Superior temporal gyrus (tissue), 1 donor: ENCODE measurements at regions not wholly inside any gene's neighbourhood (a gene's known extent, or its start where the extent isn't known, plus 50 kb on each side); places are given as distances from the start of the nearest gene placed in this dataset.
"Not testable (repeated sequence)": the region's sequence is repeated elsewhere in the genome, so short reads cannot be mapped to it uniquely, and the experiment has no call there.

Experiments
- DNase-seq: peaks from one replicate; pipeline ENCODE4 v3.0.0-alpha.2; 2016; ENCODE audit errors: extremely low spot score

- DNase-seq: not testable (repeated sequence)
Observed at GRCh38 chr5:103377638-103378037, 119.1 kb downstream of the MACIR start.

- DNase-seq: no peak
Observed at GRCh38 chr5:103375863-103376591, 117.5 kb downstream of the MACIR start.

GRCh38 chr5:103375350-103375749 lies 116.8 kb downstream of the MACIR start:
- DNase-seq: no peak

- no peak for DNase-seq
Observed at GRCh38 chr5:103374473-103374963, 116.0 kb downstream of the MACIR start.

- DNase-seq: no peak
Observed at GRCh38 chr5:103373597-103374472, 115.3 kb downstream of the MACIR start.

GRCh38 chr5:103371046-103371607 lies 112.6 kb downstream of the MACIR start:
- DNase-seq: no peak

GRCh38 chr5:103369125-103370120 lies 110.9 kb downstream of the MACIR start:
- DNase-seq: no peak

- no peak for DNase-seq
Observed at GRCh38 chr5:103367702-103368101, 109.1 kb downstream of the MACIR start.

- no peak for DNase-seq
Observed at GRCh38 chr5:103366918-103367549, 108.5 kb downstream of the MACIR start.

- DNase-seq: no peak
Observed at GRCh38 chr5:103364074-103364473, 105.5 kb downstream of the MACIR start.

- no peak for DNase-seq
Observed at GRCh38 chr5:103362211-103362610, 103.6 kb downstream of the MACIR start.

GRCh38 chr5:103360475-103360874 lies 101.9 kb downstream of the MACIR start:
- DNase-seq: no peak

GRCh38 chr5:103358305-103358995 lies 99.9 kb downstream of the MACIR start:
- DNase-seq: no peak

- no peak for DNase-seq
Observed at GRCh38 chr5:103357636-103358035, 99.1 kb downstream of the MACIR start.

- DNase-seq: no peak
Observed at GRCh38 chr5:103356350-103357091, 98.0 kb downstream of the MACIR start.

- no peak for DNase-seq
Observed at GRCh38 chr5:103355579-103355978, 97.0 kb downstream of the MACIR start.

- no peak for DNase-seq
Observed at GRCh38 chr5:103354446-103354845, 95.9 kb downstream of the MACIR start.

GRCh38 chr5:103353581-103353980 lies 95.0 kb downstream of the MACIR start:
- no peak for DNase-seq

- no peak for DNase-seq
Observed at GRCh38 chr5:103347716-103348423, 89.3 kb downstream of the MACIR start.
